Breast epithelium (tissue), 4 donors: ENCODE measurements at regions not wholly inside any gene's neighbourhood (a gene's known extent, or its start where the extent isn't known, plus 50 kb on each side); places are given as distances from the start of the nearest gene placed in this dataset.
A peak's percentile ranks its signal among the peaks of the same experiment; 100 is the strongest.

ENCODE experiments used
- DNase-seq, 2 donors: peaks; one replicate each; pipeline ENCODE4 v3.0.0-alpha.2; 2019; ENCODE audit warnings: low spot score in 2 of 2
- H3K27ac ChIP-seq, 2 donors: fragments of 200-600 bp; sonication (generic) in 1 of 2; one replicate each; pipeline ENCODE4 v1.5.1; 2016 to 2019; ENCODE audit warnings: mild to moderate bottlenecking in 1 of 2
- H3K27me3 ChIP-seq, 2 donors: fragments of 200-600 bp; sonication (generic) in 1 of 2; one replicate each; pipeline versions ENCODE4 v1.5.1 to v1.6.0; 2017 to 2019; ENCODE audit warnings: control low read depth in 1 of 2, mild to moderate bottlenecking in 1 of 2
- H3K36me3 ChIP-seq: fragments of 200-600 bp; one replicate; pipeline ENCODE4 v1.5.1; 2019
- H3K4me1 ChIP-seq, 2 donors: fragments of 200-600 bp; sonication (generic); one replicate each; pipeline ENCODE4 v1.5.1; 2016 to 2019; ENCODE audit warnings: control low read depth in 1 of 2
- H3K4me3 ChIP-seq, 3 donors: fragments of 200-600 bp; sonication (generic); 1 replicate in 2 of 3; 2 replicates in 1 of 3; pipeline ENCODE4 v1.5.1; 2016 to 2019; ENCODE audit warnings: mild to moderate bottlenecking in 3 of 3, moderate library complexity in 2 of 3
- H3K9me3 ChIP-seq, 2 donors: fragments of 200-600 bp; sonication (generic) in 1 of 2; one replicate each; pipeline ENCODE4 v1.5.1; 2016 to 2019; ENCODE audit warnings: control low read depth in 1 of 2
- POLR2A ChIP-seq: fragments of 450-650 bp; IDR thresholded peaks from one replicate; pipeline ENCODE4 v1.6.1; 2016; ENCODE audit warnings: antibody characterized with exemption, mild to moderate bottlenecking, moderate library complexity
- POLR2AphosphoS5 ChIP-seq, 3 donors: sonication (generic); formaldehyde crosslinking; IDR thresholded peaks; one replicate each; pipeline ENCODE4 v1.6.1; 2017; ENCODE audit warnings: antibody characterized with exemption in 3 of 3
- intact Hi-C: fragments of 100-400 bp; cut with DNase I; formaldehyde crosslinking; loops from one replicate; pipeline ENCODE4 v1.15.1; 2023; ENCODE audit warnings: low total_unique reads
- TF ChIP-seq, protein P1 (sequence below), 3 donors: fragments of 450-650 bp; IDR thresholded peaks; one replicate each; pipeline ENCODE4 v1.5.1; 2016 to 2017; ENCODE audit warnings: antibody characterized with exemption in 3 of 3, mild to moderate bottlenecking in 3 of 3, moderate library complexity in 3 of 3

- H3K4me1 ChIP-seq = no peaks in the 10 kb centered on the region
- DNase-seq = no peak
- H3K9me3 ChIP-seq = no peaks in the 10 kb centered on the region
- H3K36me3 ChIP-seq = no peaks in the 10 kb centered on the region
- TF ChIP-seq, protein P1, sequence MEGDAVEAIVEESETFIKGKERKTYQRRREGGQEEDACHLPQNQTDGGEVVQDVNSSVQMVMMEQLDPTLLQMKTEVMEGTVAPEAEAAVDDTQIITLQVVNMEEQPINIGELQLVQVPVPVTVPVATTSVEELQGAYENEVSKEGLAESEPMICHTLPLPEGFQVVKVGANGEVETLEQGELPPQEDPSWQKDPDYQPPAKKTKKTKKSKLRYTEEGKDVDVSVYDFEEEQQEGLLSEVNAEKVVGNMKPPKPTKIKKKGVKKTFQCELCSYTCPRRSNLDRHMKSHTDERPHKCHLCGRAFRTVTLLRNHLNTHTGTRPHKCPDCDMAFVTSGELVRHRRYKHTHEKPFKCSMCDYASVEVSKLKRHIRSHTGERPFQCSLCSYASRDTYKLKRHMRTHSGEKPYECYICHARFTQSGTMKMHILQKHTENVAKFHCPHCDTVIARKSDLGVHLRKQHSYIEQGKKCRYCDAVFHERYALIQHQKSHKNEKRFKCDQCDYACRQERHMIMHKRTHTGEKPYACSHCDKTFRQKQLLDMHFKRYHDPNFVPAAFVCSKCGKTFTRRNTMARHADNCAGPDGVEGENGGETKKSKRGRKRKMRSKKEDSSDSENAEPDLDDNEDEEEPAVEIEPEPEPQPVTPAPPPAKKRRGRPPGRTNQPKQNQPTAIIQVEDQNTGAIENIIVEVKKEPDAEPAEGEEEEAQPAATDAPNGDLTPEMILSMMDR (IDR thresholded peaks at IDR 0.05) = no peak
- no peak for TF ChIP-seq POLR2A
- no peak for TF ChIP-seq POLR2AphosphoS5 (IDR thresholded peaks at IDR 0.05)
- peak overlapping the region in 1 of 2 donors; percentile 12 for H3K27ac ChIP-seq
- no peaks in the 10 kb centered on the region for H3K27me3 ChIP-seq
- intact Hi-C loops = no loop called here
- no peak overlapping the region for H3K4me3 ChIP-seq
Measured at GRCh38 chr6:150730801-150731457, 131.2 kb downstream of the PLEKHG1 start.

- Histone ChIP-seq H3K27ac (no peak overlapping the region), H3K4me1 (no peaks in the 10 kb centered on the region), H3K9me3 (no peaks in the 10 kb centered on the region), H3K4me3 (no peak overlapping the region), H3K27me3 (no peaks in the 10 kb centered on the region), H3K36me3 (no peaks in the 10 kb centered on the region)
- intact Hi-C loops = no loop called here
- no peak for TF ChIP-seq POLR2AphosphoS5 (IDR thresholded peaks at IDR 0.05)
- no peak for TF ChIP-seq POLR2A
- TF ChIP-seq, protein P1 (IDR thresholded peaks at IDR 0.05) = no peak
- no peak for DNase-seq
Measured at GRCh38 chr6:150732765-150733539, 132.6 kb upstream of the MTHFD1L start.

GRCh38 chr6:150733726-150734125 is 131.8 kb upstream of the MTHFD1L start:
- no peak for TF ChIP-seq POLR2A
- TF ChIP-seq, protein P1 (IDR thresholded peaks at IDR 0.05) = no peak

GRCh38 chr6:150734235-150734634 is 131.3 kb upstream of the MTHFD1L start:
- Histone ChIP-seq H3K9me3 (no peaks in the 10 kb centered on the region), H3K4me3 (no peak overlapping the region), H3K27me3 (no peaks in the 10 kb centered on the region), H3K4me1 (no peaks in the 10 kb centered on the region), H3K27ac (no peak overlapping the region), H3K36me3 (no peaks in the 10 kb centered on the region)
- TF ChIP-seq, protein P1 (IDR thresholded peaks at IDR 0.05) = no peak
- TF ChIP-seq POLR2AphosphoS5 (IDR thresholded peaks at IDR 0.05) (no peak), POLR2A (no peak)
- DNase-seq = no peak
- intact Hi-C loops = no loop called here

More at GRCh38 chr6:150733726-150734125, 131.8 kb upstream of the MTHFD1L start:
- Histone ChIP-seq H3K27me3 (no peaks in the 10 kb centered on the region), H3K27ac (no peak overlapping the region), H3K4me3 (no peak overlapping the region), H3K9me3 (no peaks in the 10 kb centered on the region), H3K4me1 (no peaks in the 10 kb centered on the region), H3K36me3 (no peaks in the 10 kb centered on the region)
- no peak for DNase-seq
- intact Hi-C loops = no loop called here

GRCh38 chr6:150735341-150735851 is 130.1 kb upstream of the MTHFD1L start:
- H3K4me1 ChIP-seq = no peaks in the 10 kb centered on the region
- no peak for DNase-seq
- no peaks in the 10 kb centered on the region for H3K36me3 ChIP-seq
- H3K9me3 ChIP-seq = no peaks in the 10 kb centered on the region
- H3K27me3 ChIP-seq = no peaks in the 10 kb centered on the region
- no peak overlapping the region for H3K4me3 ChIP-seq
- no peak overlapping the region for H3K27ac ChIP-seq
- intact Hi-C loops = no loop called here
- TF ChIP-seq POLR2AphosphoS5 (IDR thresholded peaks at IDR 0.05) (no peak), POLR2A (no peak)
- TF ChIP-seq, protein P1 (IDR thresholded peaks at IDR 0.05) = no peak
